PFSK-1 (cell line): ENCODE measurements at regions not wholly inside any gene's neighbourhood (a gene's known extent, or its start where the extent isn't known, plus 50 kb on each side); places are given as distances from the start of the nearest gene placed in this dataset.

ENCODE experiments used
- FOXP2 ChIP-seq: optimal IDR thresholded peaks from 2 replicates; pipeline ENCODE3; 2011; ENCODE audit warnings: borderline replicate concordance, control low read depth, inconsistent platforms; ENCODE audit not compliant: insufficient read depth; ENCODE audit errors: extremely low read length, extremely low read depth
- POLR2AphosphoS5 ChIP-seq: IDR thresholded peaks from 2 replicates; pipeline ENCODE4 v1.6.1; 2012; ENCODE audit warnings: low read depth, mild to moderate bottlenecking, control low read depth, low read length, moderate library complexity
- SIN3A ChIP-seq: IDR thresholded peaks from 2 replicates; pipeline ENCODE4 v1.6.1; 2012; ENCODE audit warnings: mild to moderate bottlenecking, low read length, moderate library complexity, borderline replicate concordance; ENCODE audit not compliant: insufficient read depth
- TAF1 ChIP-seq: IDR thresholded peaks from 2 replicates; pipeline ENCODE4 v1.6.1; 2012; ENCODE audit warnings: low read length, control low read depth, borderline replicate concordance; ENCODE audit not compliant: insufficient read depth
- TF ChIP-seq, protein P1 (sequence below), 2 experiments: IDR thresholded peaks; 2 replicates each; pipeline versions ENCODE4 v1.6.1 to v1.8.0; 2011 to 2012; ENCODE audit warnings: low read depth in 2 of 2, low read length in 2 of 2, control low read depth in 1 of 2, inconsistent platforms in 1 of 2, mild to moderate bottlenecking in 1 of 2, moderate library complexity in 1 of 2; ENCODE audit not compliant: insufficient read depth in 1 of 2

DNA sequence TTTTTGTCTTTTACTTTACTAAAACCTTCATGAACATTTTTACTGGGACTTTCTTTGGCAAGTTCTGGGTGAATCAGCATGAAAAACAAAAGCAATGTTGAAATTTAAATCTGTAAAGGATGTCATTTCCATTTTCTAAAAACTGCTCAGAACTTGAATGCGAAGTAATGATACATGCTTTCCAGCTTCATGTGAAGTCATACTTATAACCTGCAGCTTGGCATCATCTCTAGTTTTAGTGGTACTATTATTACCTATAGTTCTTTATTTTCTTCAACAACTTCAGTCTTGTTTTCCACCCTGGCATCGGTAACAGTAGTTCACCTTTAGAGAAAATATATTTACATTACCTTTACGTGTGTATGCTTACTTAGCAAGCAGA is 421.4 kb upstream of the DIPK2B start:
- TF ChIP-seq SIN3A (no peak), TAF1 (no peak), POLR2AphosphoS5 (no peak), FOXP2 (no peak)
- TF ChIP-seq, protein P1, sequence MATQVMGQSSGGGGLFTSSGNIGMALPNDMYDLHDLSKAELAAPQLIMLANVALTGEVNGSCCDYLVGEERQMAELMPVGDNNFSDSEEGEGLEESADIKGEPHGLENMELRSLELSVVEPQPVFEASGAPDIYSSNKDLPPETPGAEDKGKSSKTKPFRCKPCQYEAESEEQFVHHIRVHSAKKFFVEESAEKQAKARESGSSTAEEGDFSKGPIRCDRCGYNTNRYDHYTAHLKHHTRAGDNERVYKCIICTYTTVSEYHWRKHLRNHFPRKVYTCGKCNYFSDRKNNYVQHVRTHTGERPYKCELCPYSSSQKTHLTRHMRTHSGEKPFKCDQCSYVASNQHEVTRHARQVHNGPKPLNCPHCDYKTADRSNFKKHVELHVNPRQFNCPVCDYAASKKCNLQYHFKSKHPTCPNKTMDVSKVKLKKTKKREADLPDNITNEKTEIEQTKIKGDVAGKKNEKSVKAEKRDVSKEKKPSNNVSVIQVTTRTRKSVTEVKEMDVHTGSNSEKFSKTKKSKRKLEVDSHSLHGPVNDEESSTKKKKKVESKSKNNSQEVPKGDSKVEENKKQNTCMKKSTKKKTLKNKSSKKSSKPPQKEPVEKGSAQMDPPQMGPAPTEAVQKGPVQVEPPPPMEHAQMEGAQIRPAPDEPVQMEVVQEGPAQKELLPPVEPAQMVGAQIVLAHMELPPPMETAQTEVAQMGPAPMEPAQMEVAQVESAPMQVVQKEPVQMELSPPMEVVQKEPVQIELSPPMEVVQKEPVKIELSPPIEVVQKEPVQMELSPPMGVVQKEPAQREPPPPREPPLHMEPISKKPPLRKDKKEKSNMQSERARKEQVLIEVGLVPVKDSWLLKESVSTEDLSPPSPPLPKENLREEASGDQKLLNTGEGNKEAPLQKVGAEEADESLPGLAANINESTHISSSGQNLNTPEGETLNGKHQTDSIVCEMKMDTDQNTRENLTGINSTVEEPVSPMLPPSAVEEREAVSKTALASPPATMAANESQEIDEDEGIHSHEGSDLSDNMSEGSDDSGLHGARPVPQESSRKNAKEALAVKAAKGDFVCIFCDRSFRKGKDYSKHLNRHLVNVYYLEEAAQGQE (IDR thresholded peaks at IDR 0.05; ENCODE audit: insufficient read depth in 1 of 2, low read depth in 2 of 2, low read length in 2 of 2), result no peak
